Mesenchymal stem cell (in vitro differentiated cells and primary cell): ENCODE measurements at regions not wholly inside any gene's neighbourhood (a gene's known extent, or its start where the extent isn't known, plus 50 kb on each side); places are given as distances from the start of the nearest gene placed in this dataset.

Experiments used
- DNase-seq: peaks from one replicate; pipeline ENCODE4 v3.0.0-alpha.2; 2013
- H2AFZ ChIP-seq: one replicate; pipeline ENCODE4 v1.6.1; 2013; ENCODE audit warnings: low read depth, mild to moderate bottlenecking, control low read depth, inconsistent platforms, low read length, moderate library complexity
- H2AK5ac ChIP-seq: 2 replicates; pipeline ENCODE4 v1.6.1; 2013; ENCODE audit warnings: low read length, moderate library complexity, mild to moderate bottlenecking, inconsistent platforms; ENCODE audit not compliant: severe bottlenecking
- H2BK120ac ChIP-seq: one replicate; pipeline ENCODE4 v1.6.1; 2013; ENCODE audit warnings: low read depth, mild to moderate bottlenecking, inconsistent platforms, low read length, moderate library complexity
- H2BK12ac ChIP-seq, 2 experiments: one replicate each; pipeline ENCODE4 v1.6.1; 2013; ENCODE audit warnings: inconsistent platforms in 2 of 2, low read length in 2 of 2, mild to moderate bottlenecking in 2 of 2, moderate library complexity in 2 of 2, control low read depth in 1 of 2
- H2BK15ac ChIP-seq: one replicate; pipeline ENCODE4 v1.6.1; 2013; ENCODE audit warnings: mild to moderate bottlenecking, low read depth, inconsistent platforms; ENCODE audit not compliant: poor library complexity, severe bottlenecking
- H2BK5ac ChIP-seq: 2 replicates; pipeline ENCODE4 v1.6.1; 2013; ENCODE audit warnings: low read depth, mild to moderate bottlenecking, low read length, control low read depth, inconsistent platforms; ENCODE audit not compliant: poor library complexity, severe bottlenecking
- H3K14ac ChIP-seq, 2 experiments: one replicate each; pipeline ENCODE4 v1.6.1; 2013; ENCODE audit warnings: inconsistent platforms in 2 of 2, low read length in 2 of 2, control low read depth in 1 of 2, mild to moderate bottlenecking in 1 of 2, moderate library complexity in 1 of 2
- H3K18ac ChIP-seq, 2 experiments: one replicate each; pipeline ENCODE4 v1.6.1; 2013; ENCODE audit warnings: inconsistent platforms in 2 of 2, low read length in 2 of 2, control low read depth in 1 of 2, low read depth in 1 of 2, mild to moderate bottlenecking in 1 of 2
- H3K23ac ChIP-seq, 2 experiments: one replicate each; pipeline ENCODE4 v1.6.1; 2013; ENCODE audit warnings: inconsistent platforms in 2 of 2, low read length in 2 of 2, mild to moderate bottlenecking in 2 of 2, moderate library complexity in 2 of 2, control low read depth in 1 of 2
- H3K27ac ChIP-seq: 2 replicates; pipeline ENCODE4 v1.5.1; 2013; ENCODE audit warnings: mild to moderate bottlenecking, moderate library complexity, low read length, control low read depth, inconsistent platforms; ENCODE audit not compliant: poor library complexity, severe bottlenecking
- H3K27me3 ChIP-seq, 2 experiments: 2 replicates each; pipeline versions ENCODE4 v1.6.1 to v1.7.0; 2013; ENCODE audit warnings: low read length in 2 of 2, mild to moderate bottlenecking in 2 of 2, moderate library complexity in 2 of 2, control low read depth in 1 of 2, inconsistent platforms in 1 of 2; ENCODE audit not compliant: control insufficient read depth in 1 of 2, insufficient read depth in 1 of 2
- H3K36me3 ChIP-seq, 2 experiments: 2 replicates each; pipeline versions ENCODE4 v1.6.1 to v1.7.0; 2013; ENCODE audit warnings: low read length in 2 of 2, control low read depth in 1 of 2, inconsistent platforms in 1 of 2, low read depth in 1 of 2, mild to moderate bottlenecking in 1 of 2; ENCODE audit not compliant: insufficient read depth in 2 of 2, control insufficient read depth in 1 of 2
- H3K4ac ChIP-seq, 2 experiments: one replicate each; pipeline ENCODE4 v1.6.1; 2013; ENCODE audit warnings: inconsistent platforms in 2 of 2, low read length in 2 of 2, mild to moderate bottlenecking in 2 of 2, moderate library complexity in 2 of 2, control low read depth in 1 of 2, low read depth in 1 of 2
- H3K4me1 ChIP-seq: 2 replicates; pipeline ENCODE4 v1.6.1; 2013; ENCODE audit warnings: low read depth, low read length, control low read depth; ENCODE audit not compliant: control insufficient read depth, insufficient read depth
- H3K4me2 ChIP-seq: 2 replicates; pipeline ENCODE4 v1.6.1; 2013; ENCODE audit warnings: low read length, mild to moderate bottlenecking, inconsistent platforms; ENCODE audit not compliant: poor library complexity, severe bottlenecking
- H3K4me3 ChIP-seq, 2 experiments: 2 replicates each; pipeline versions ENCODE4 v1.5.1 to v1.7.0; 2013; ENCODE audit warnings: low read length in 2 of 2, mild to moderate bottlenecking in 2 of 2, control low read depth in 1 of 2, low read depth in 1 of 2; ENCODE audit not compliant: insufficient read depth in 1 of 2
- H3K79me1 ChIP-seq: replicated peaks from 2 replicates; pipeline ENCODE4 v1.6.1; 2013; ENCODE audit warnings: mild to moderate bottlenecking, control low read depth, low read length, inconsistent platforms; ENCODE audit not compliant: poor library complexity, severe bottlenecking
- H3K9ac ChIP-seq: 2 replicates; pipeline ENCODE4 v1.7.0; 2013; ENCODE audit warnings: mild to moderate bottlenecking, low read length, moderate library complexity
- H3K9me3 ChIP-seq: 2 replicates; pipeline ENCODE4 v1.7.0; 2013; ENCODE audit warnings: mild to moderate bottlenecking, low read length; ENCODE audit not compliant: control insufficient read depth
- H4K8ac ChIP-seq: one replicate; pipeline ENCODE4 v1.6.1; 2013; ENCODE audit warnings: inconsistent platforms, mild to moderate bottlenecking, low read length, moderate library complexity
- H4K91ac ChIP-seq: one replicate; pipeline ENCODE4 v1.6.1; 2013; ENCODE audit warnings: mild to moderate bottlenecking, low read length, inconsistent platforms
- whole genome bisulfite sequencing: methylation state at CpG from one replicate; pipeline ENCODE4 v1.1.7; 2013; ENCODE audit warnings: mixed read lengths; 5-methylcytosine and 5-hydroxymethylcytosine counted together

DNA sequence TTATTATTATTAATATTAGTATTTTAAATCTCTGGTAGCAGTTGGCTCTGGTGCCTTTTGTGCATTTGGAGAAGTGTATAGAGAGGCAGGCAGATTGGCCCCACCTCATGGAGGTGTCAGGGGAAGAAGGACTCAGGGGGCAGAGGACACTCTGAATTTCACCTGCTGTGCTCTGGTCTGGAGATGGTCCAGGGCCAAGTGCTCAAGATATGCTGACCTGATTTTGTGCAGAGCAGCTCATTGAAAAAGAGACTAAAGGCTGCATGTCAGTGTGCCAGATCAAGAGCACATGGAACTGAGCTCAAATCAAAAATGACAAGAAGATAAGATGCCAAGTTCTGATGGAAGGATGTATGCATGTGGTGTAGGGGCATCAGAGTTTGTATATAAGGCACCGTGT is 323.6 kb upstream of the TNP1 start:
- H2AFZ ChIP-seq, result no peak overlapping the region
- no peak overlapping the region for H2AK5ac ChIP-seq
- no peak overlapping the region for H3K4ac ChIP-seq
- H4K8ac ChIP-seq, result no peak overlapping the region
- H3K27ac ChIP-seq, result no peak overlapping the region
- no peak overlapping the region for H3K23ac ChIP-seq
- H3K14ac ChIP-seq, result no peak overlapping the region
- H2BK15ac ChIP-seq, result no peak overlapping the region
- H3K18ac ChIP-seq, result no peak overlapping the region
- no peak overlapping the region for H3K9ac ChIP-seq
- no peak overlapping the region for H2BK120ac ChIP-seq
- H3K36me3 ChIP-seq, result no peaks in the 10 kb centered on the region
- no peak overlapping the region for H2BK5ac ChIP-seq
- no peaks in the 10 kb centered on the region for H3K79me1 ChIP-seq
- H3K4me3 ChIP-seq, result no peak overlapping the region
- WGBS, result no CpG with 5 or more reads among the region's 1 CpG
- no peak for DNase-seq
- H3K27me3 ChIP-seq, result no peaks in the 10 kb centered on the region
- H3K4me2 ChIP-seq, result no peak overlapping the region
- H3K9me3 ChIP-seq, result no peaks in the 10 kb centered on the region
- no peaks in the 10 kb centered on the region for H3K4me1 ChIP-seq
- no peak overlapping the region for H4K91ac ChIP-seq
- H2BK12ac ChIP-seq, result no peak overlapping the region

DNA sequence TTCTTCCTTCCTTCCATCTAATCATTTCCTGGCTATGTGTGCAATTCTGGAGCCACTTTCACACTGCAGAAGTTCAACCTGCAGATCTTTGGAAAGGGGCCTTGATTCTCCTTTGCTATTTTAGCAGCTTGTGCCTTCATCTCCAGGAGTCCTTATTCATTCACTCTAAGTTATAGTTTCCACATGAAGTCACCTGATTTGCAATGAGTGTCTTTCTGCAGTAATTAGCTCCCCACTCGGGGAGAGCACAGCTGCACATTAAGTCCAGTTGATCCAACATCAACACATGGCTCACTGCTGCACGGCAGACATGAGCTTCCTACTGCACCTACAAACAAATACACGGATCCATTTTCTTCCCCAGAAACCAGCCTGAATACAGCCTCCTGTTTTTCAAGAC is 323.1 kb upstream of the TNP1 start:
- H3K4me1 ChIP-seq, result no peaks in the 10 kb centered on the region
- H3K9ac ChIP-seq, result no peak overlapping the region
- H4K8ac ChIP-seq, result no peak overlapping the region
- H2BK15ac ChIP-seq, result no peak overlapping the region
- no peak overlapping the region for H3K14ac ChIP-seq
- no peak overlapping the region for H2BK5ac ChIP-seq
- no peak overlapping the region for H3K4ac ChIP-seq
- no peak overlapping the region for H2BK120ac ChIP-seq
- no peak overlapping the region for H3K4me3 ChIP-seq
- WGBS, result 77% methylated on average over 3 of the region's 3 CpGs
- no peak overlapping the region for H2AFZ ChIP-seq
- H3K9me3 ChIP-seq, result no peaks in the 10 kb centered on the region
- no peaks in the 10 kb centered on the region for H3K27me3 ChIP-seq
- no peaks in the 10 kb centered on the region for H3K36me3 ChIP-seq
- no peak overlapping the region for H2AK5ac ChIP-seq
- H4K91ac ChIP-seq, result no peak overlapping the region
- H2BK12ac ChIP-seq, result no peak overlapping the region
- no peak overlapping the region for H3K27ac ChIP-seq
- H3K79me1 ChIP-seq, result no peaks in the 10 kb centered on the region
- no peak overlapping the region for H3K23ac ChIP-seq
- H3K4me2 ChIP-seq, result no peak overlapping the region
- H3K18ac ChIP-seq, result no peak overlapping the region
- no peak for DNase-seq

GRCh38 chr2:217181512-217181911 is 321.6 kb upstream of the TNP1 start:
- Histone ChIP-seq H2BK15ac (no peak overlapping the region), H3K14ac (no peak overlapping the region), H3K4ac (no peak overlapping the region), H3K27ac (no peak overlapping the region), H4K8ac (no peak overlapping the region), H3K4me2 (no peak overlapping the region), H3K79me1 (no peaks in the 10 kb centered on the region), H3K36me3 (no peaks in the 10 kb centered on the region), H3K27me3 (no peaks in the 10 kb centered on the region), H3K9ac (no peak overlapping the region), H2BK5ac (no peak overlapping the region), H3K18ac (no peak overlapping the region), H3K9me3 (no peaks in the 10 kb centered on the region), H3K4me1 (no peaks in the 10 kb centered on the region), H2AK5ac (no peak overlapping the region), H2AFZ (no peak overlapping the region), H3K4me3 (no peak overlapping the region), H2BK120ac (no peak overlapping the region), H3K23ac (no peak overlapping the region), H4K91ac (no peak overlapping the region), H2BK12ac (no peak overlapping the region)
- no peak for DNase-seq

DNA sequence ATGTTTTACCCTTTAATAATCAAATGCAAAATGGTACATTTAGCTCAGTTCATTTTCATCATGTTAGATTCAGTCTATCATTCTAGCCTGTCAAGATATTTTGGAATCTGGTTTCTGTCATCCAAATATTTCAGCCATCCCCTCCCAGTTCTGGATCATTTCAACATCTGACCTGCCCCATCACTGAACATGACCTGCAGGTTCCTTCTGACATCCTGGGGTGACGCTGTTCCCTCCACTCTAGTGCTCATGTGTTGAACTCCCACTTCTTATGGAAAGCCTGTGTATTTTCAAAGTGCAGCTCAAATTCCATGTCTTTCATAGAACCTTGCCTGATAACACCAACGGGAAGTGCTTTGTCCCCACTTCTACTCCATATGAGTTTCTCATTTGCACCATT is 320.0 kb upstream of the TNP1 start:
- Histone ChIP-seq H4K91ac (no peak overlapping the region), H3K9me3 (peaks cover 5% of the 10 kb centered on the region), H2AK5ac (no peak overlapping the region), H2BK12ac (no peak overlapping the region), H3K9ac (no peak overlapping the region), H2BK120ac (no peak overlapping the region), H2AFZ (no peak overlapping the region), H3K36me3 (no peaks in the 10 kb centered on the region), H3K27ac (no peak overlapping the region), H3K4me1 (no peaks in the 10 kb centered on the region), H3K14ac (no peak overlapping the region), H2BK5ac (no peak overlapping the region), H3K4me2 (no peak overlapping the region), H4K8ac (no peak overlapping the region), H3K23ac (no peak overlapping the region), H3K79me1 (no peaks in the 10 kb centered on the region), H3K18ac (no peak overlapping the region), H3K4ac (no peak overlapping the region), H3K4me3 (no peak overlapping the region), H2BK15ac (no peak overlapping the region), H3K27me3 (no peaks in the 10 kb centered on the region)
- WGBS, result 39% methylated on average over 1 of the region's 2 CpGs
- no peak for DNase-seq
